NCI-H82 treated with DMSO at 0.1 percent for 48 hours (cell line): ENCODE measurements at regions not wholly inside any gene's neighbourhood (a gene's known extent, or its start where the extent isn't known, plus 50 kb on each side); places are given as distances from the start of the nearest gene placed in this dataset.
A peak's percentile ranks its signal among the peaks of the same experiment; 100 is the strongest.
"Not testable (repeated sequence)": the region's sequence is repeated elsewhere in the genome, so short reads cannot be mapped to it uniquely, and the experiment has no call there.

ENCODE experiments used
- DNase-seq: peaks from one replicate; lab custom pipeline; 2025; ENCODE audit not compliant: unreplicated experiment; lab: John Stamatoyannopoulos, UW

DNA sequence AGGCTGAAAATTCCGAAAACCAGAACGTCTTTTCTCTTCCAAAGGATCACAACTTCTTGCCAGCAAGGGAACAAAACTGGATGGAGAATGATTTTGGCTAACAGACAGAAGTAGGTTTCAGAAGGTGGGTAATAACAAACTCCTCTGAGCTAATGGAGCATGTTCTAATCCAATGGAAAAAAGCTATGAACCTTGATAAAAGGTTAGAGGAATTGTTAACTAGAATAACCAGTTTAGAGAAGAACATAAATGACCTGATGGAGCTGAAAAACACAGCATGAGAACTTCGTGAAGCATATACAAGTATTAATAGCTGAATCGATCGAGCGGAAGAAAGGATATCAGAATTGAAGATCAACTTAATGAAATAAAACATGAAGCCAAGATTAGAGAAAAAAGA, 626.7 kb upstream of the KCNMB2 start:
- not testable (repeated sequence) for DNase-seq

DNA sequence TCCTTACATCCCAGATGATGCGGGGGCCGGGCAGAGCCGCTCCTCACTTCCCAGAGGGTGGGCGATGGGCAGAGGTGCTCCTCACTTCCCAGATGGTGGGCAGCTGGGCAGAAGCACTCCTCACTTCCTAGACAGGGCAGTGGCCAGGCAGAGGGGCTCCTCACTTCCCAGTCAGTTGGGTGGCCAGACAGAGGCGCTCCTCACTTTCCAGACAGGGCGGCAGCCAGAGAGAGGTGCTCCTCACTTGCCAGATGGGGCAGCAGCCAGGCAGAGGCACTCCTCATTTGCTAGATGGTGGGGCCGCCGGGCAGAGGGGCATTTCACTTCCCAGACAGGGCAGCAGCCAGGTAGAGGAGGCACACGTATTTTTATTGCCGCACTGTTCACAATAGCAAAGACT, 622.0 kb upstream of the KCNMB2 start:
- no peak for DNase-seq

- DNase-seq: no peak
Observed at GRCh38 chr3:177916461-177916860, 619.8 kb upstream of the KCNMB2 start.

DNA sequence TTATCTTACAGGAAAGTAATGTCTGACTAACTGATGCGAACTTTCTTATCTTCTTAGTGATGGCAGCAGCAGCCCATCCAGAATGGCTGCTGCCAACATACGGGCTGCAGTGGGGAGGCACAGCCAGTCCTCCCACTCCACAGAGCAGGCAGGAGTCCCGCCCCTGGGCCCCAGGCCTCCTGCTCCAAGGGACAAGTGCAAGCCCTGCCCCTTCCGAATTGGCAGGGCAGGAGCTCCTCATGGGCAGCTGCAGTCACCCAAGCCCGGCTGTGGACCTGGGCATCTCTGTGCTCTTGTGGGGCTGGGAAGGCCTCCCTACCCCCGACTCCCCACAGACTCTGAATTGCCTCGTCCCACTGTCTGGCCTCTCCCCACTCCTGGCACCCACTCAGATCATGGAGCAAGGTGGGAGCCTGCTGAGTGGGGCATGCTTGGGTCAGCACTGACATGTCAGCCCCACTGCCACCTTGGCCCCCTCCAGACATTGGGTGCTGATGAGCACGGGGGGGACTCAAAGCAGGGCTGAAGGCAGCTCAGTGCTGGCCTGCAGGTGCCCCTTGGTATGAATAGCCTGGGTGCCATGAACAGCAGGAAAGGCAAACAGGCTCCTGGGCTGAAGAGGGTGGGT, 618.9 kb upstream of the KCNMB2 start:
- no peak for DNase-seq

DNA sequence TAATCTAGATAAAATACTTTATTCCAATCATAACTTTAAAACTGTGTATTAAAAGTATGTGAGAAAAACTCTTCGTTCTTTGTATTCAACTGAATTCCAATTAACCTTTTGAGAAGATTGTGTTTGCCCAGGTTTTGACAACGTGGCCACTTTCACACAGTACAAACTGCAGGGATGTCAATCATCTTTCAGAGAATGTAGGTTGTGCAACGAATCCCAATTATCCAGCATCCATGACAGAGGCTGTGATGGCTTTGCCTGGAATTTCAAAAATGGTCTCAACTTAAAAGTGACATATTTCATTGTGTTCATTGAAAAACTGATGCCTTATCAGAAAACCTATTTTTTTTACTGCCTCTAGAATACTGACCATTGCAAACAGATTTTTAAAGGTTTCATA, 615.1 kb upstream of the KCNMB2 start:
- no peak for DNase-seq

DNA sequence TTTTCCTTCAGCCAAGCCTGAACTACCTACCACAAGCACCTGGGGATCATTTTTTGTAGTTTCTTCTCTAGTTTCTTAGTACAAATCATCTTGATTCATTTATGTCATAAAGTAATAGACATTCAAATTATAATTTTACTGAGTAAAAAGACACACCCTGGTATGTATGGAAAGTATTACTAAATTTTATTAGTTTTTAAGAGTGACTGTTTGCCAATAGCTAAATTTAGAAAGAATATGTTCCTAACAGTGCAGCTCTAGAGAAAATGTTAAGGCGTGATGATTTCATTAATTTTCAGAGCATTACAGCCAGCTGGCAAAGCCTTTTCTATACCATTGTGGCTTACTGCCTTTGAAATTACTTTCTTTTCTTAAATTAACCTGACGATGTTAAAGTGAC, 612.0 kb upstream of the KCNMB2 start:
- DNase-seq: no peak

DNA sequence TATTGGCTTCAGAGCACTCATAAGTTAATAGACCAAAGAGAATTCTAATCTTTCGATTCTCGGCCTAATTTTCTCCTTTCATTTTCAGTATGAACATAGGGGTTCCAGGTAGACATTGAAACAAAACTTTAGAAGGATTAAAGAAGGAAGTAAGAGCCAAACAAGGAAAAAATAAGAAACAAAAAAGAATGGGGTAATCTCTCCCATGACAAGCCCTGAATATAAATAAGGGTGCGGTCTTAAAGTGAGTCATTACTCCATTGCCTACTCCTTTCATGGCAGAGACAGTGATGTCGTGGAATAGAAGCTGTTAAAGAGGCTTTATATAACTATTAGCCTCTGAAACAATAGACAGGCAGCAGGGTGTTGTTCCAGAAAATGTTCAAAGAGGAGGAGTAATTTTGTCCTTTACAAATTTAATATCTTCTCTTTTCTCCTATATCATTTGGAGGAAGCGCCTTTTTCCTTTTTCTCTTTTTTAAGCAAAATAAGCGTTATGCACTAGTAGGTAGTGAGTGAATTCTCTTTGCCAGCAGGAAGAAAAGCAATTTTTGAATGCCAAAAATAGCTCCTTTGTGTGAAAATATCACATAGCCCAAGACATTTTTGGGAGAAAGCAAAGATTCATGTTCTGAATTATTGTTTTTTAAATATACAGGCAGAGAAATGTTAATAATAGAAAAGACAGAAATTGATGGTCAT, 607.9 kb upstream of the KCNMB2 start:
- no peak for DNase-seq

- no peak for DNase-seq
Observed at GRCh38 chr3:177929310-177929709, 606.9 kb upstream of the KCNMB2 start.

- DNase-seq: no peak
Observed at GRCh38 chr3:177930771-177931170, 605.5 kb upstream of the KCNMB2 start.

DNA sequence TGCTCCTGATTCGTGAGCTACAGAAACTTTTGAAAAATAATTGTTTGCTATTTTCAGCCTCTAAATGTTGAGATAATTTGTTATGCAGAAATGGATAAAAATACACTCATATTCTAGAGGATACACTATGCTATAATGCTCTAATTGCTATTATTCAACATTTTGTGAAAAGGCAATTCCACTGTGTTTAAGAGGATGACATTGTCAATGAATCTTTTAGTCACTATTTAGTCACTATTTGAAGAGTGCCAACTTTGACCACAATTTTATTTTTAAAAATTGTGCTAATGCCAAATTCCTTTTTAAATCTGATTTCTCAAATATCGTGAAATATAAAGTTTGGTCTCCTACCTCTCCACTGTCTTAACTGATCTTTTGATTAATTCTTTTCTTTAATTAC, 604.9 kb upstream of the KCNMB2 start:
- no peak for DNase-seq

DNA sequence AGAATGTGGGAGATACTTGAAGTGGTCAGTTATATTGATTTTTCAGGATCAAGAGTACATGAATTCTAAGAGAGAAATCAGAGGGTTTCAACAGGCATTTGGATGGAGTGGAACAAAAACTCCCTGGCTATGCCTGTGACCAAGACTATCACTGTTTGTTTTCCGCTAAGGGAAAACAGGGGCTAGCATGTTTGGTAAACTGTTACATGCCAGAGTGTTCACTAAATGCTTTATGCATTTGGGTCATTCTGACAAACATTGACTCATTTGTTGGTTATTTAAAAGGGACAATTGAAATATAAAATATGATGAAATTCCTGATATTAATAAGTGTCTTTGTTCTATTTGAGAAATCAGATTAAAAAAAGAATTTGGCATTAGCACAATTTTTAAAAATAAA, 603.9 kb upstream of the KCNMB2 start:
- no peak for DNase-seq

- no peak for DNase-seq
Observed at GRCh38 chr3:177932750-177933660, 603.2 kb upstream of the KCNMB2 start.

GRCh38 chr3:177934001-177934891, 602.0 kb upstream of the KCNMB2 start:
- DNase-seq: no peak

DNA sequence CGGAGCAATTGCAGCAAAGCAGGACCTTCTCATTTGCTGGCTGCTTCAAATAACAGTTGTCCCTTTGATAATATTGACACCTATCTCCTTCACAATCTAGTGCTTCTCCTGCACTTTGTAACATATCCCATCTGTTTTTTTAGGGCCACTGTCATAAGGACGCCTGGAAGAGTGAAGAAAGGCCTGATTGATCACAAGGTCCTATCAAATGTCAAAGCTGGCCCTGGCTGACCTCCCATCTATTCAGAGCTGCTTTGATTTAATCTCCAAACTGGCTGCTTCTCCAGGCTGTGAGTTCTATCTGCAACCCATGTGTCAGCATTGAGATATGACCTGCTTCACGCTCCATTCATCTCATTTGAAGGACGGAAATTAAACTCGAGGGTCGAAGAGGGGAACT, 601.2 kb upstream of the KCNMB2 start:
- DNase-seq: peak; percentile 88

- no peak for DNase-seq
Observed at GRCh38 chr3:177936721-177937120, 599.5 kb upstream of the KCNMB2 start.

GRCh38 chr3:177942911-177943310, 593.3 kb upstream of the KCNMB2 start:
- DNase-seq: no peak

DNA sequence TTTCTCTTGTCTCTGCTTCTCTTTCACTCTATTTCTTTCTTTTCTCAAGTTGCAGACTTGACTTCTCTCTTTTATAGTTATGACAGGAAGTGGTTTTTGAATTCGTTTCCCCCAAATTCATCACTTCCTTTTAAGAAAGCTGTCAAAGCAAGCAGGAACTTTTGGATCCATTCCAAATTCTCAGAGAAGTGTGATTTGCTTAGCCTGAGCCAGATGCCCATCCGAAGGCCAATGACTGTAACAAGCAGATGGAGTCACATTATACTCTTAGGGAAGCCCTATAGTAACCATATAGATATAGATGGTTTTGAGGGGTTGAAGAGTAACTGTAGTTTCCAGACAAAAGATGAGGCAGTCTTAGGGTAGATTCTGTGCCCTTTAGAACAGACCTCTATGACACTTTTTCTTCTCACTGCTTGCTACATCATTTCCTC, 592.0 kb upstream of the KCNMB2 start:
- no peak for DNase-seq

GRCh38 chr3:177946048-177946447, 590.2 kb upstream of the KCNMB2 start:
- no peak for DNase-seq

GRCh38 chr3:177946497-177946896, 589.7 kb upstream of the KCNMB2 start:
- DNase-seq: no peak

DNA sequence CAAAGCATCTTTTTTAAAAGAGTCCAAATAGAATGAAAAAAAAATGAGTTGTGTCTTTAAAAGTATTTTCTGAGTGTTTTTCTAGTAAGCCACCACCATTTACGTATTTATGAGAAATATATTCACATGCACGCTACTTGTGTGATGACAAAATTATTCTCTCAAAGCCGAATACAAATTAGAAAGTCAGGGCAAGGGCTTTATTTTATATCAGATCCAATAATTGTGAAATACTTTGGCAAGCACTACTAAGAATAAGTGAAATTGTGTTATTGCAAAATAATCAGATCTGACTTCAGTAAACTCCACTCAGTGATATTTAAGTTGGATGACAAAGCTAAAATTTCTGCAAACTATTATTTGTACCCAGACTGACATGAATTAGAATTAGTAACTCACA, 589.3 kb upstream of the KCNMB2 start:
- DNase-seq: no peak

- DNase-seq: no peak
Observed at GRCh38 chr3:177947901-177948300, 588.3 kb upstream of the KCNMB2 start.
